Lower leg skin (tissue), 4 donors: ENCODE measurements at regions not wholly inside any gene's neighbourhood (a gene's known extent, or its start where the extent isn't known, plus 50 kb on each side); places are given as distances from the start of the nearest gene placed in this dataset.
"Not testable (repeated sequence)": the region's sequence is repeated elsewhere in the genome, so short reads cannot be mapped to it uniquely, and the experiment has no call there.

Experiments
- DNase-seq, 2 donors: peaks; one replicate each; pipeline ENCODE4 v3.0.0-alpha.2; 2019; ENCODE audit warnings: low spot score in 2 of 2
- H3K4me3 ChIP-seq: fragments of 200-600 bp; sonication (generic); 2 replicates; pipeline ENCODE4 v1.5.1; 2017; ENCODE audit warnings: mild to moderate bottlenecking, low read depth; ENCODE audit not compliant: poor library complexity, severe bottlenecking
- CTCF ChIP-seq, 3 donors: fragments of 450-650 bp; IDR thresholded peaks; one replicate each; pipeline ENCODE4 v1.5.1; 2016; ENCODE audit warnings: antibody characterized with exemption in 3 of 3, mild to moderate bottlenecking in 3 of 3, moderate library complexity in 2 of 3
- POLR2A ChIP-seq, 2 donors: fragments of 450-650 bp; IDR thresholded peaks; one replicate each; pipeline ENCODE4 v1.6.1; 2016 to 2017; ENCODE audit warnings: antibody characterized with exemption in 2 of 2, mild to moderate bottlenecking in 1 of 2, moderate library complexity in 1 of 2
- WGBS, 2 donors: methylation state at CpG; one replicate each; pipeline ENCODE4 v1.1.5; 2018; 5-methylcytosine and 5-hydroxymethylcytosine counted together
- intact Hi-C: fragments of 100-400 bp; cut with DNase I; formaldehyde crosslinking; loops from one replicate; pipeline ENCODE4 v1.15.0; 2023; ENCODE audit warnings: low total_unique reads

- intact Hi-C loops = no loop called here
- TF ChIP-seq POLR2A (IDR thresholded peaks at IDR 0.05) (no peak), CTCF (IDR thresholded peaks at IDR 0.05) (no peak)
- no peak overlapping the region for H3K4me3 ChIP-seq
- WGBS, 2 donors = 11 to 12% methylated on average over 9 of the region's 9 CpGs
- no peak for DNase-seq
Observed at GRCh38 chr1:74964508-74965102, 169.6 kb upstream of the LHX8 start.

GRCh38 chr1:74969566-74970135, 164.5 kb upstream of the LHX8 start:
- TF ChIP-seq CTCF (IDR thresholded peaks at IDR 0.05) = no peak
- no peak for TF ChIP-seq POLR2A (IDR thresholded peaks at IDR 0.05)
- intact Hi-C loops = no loop called here
- 85 to 87% methylated on average over 2 of the region's 2 CpGs for WGBS, 2 donors
- DNase-seq = no peak
- H3K4me3 ChIP-seq = no peak overlapping the region

GRCh38 chr1:74971982-74972381, 162.2 kb upstream of the LHX8 start:
- no peak for DNase-seq
- no peak overlapping the region for H3K4me3 ChIP-seq
- WGBS, 2 donors = 13 to 16% methylated on average over 2 of the region's 2 CpGs
- TF ChIP-seq POLR2A (IDR thresholded peaks at IDR 0.05) = no peak
- TF ChIP-seq CTCF (IDR thresholded peaks at IDR 0.05) = no peak
- intact Hi-C loops = no loop called here

- H3K4me3 ChIP-seq = no peak overlapping the region
- no peak for DNase-seq
- TF ChIP-seq CTCF (IDR thresholded peaks at IDR 0.05) = no peak
- intact Hi-C loops = no loop called here
Observed at GRCh38 chr1:74976491-74976890, 157.7 kb upstream of the LHX8 start.

- intact Hi-C loops, DNase-seq, H3K4me3 ChIP-seq: not testable (repeated sequence)
- 96% methylated on average over 1 of the region's 1 CpG for WGBS, 2 donors
Observed at GRCh38 chr1:74992448-74992847, 141.7 kb upstream of the LHX8 start.

- DNase-seq = no peak
- H3K4me3 ChIP-seq = no peak overlapping the region
- no peak for TF ChIP-seq POLR2A (IDR thresholded peaks at IDR 0.05)
- no peak for TF ChIP-seq CTCF (IDR thresholded peaks at IDR 0.05)
- 72 to 80% methylated on average over 1 of the region's 1 CpG for WGBS, 2 donors
- intact Hi-C loops = no loop called here
Observed at GRCh38 chr1:74995821-74996220, 138.4 kb upstream of the LHX8 start.
